Frontal cortex (tissue), 3 donors: ENCODE measurements at regions not wholly inside any gene's neighbourhood (a gene's known extent, or its start where the extent isn't known, plus 50 kb on each side); places are given as distances from the start of the nearest gene placed in this dataset.

Experiments
- DNase-seq, 2 donors: peaks; one replicate each; pipeline ENCODE4 v3.0.0; 2012; ENCODE audit warnings: low spot score in 2 of 2
- FAIRE-seq: peaks from 2 replicates; lab custom pipeline; 2012; peaks lifted over from hg19 to GRCh38; lab: Jason Lieb, UNC
- donor health status: control.
- donor health status: control.
- donor health status: control.

DNA sequence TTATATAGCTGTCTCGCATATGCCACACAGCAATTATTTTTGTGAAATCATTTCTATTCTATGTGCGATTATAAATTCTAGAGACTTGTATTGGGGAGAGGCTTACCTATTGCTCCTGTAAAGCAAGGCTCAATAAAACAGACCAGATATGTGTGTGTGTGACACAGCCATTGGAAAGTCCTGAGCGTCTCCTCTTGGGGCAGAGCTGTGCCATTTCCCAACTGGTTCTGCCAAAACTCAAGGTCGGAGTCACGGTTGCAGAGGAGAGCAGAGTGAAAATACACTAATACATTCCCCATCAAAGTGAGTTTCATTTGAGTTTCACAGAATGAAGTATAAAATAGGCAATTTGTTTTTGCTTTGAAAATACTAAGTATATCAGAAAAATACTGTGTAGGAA, 567.4 kb upstream of the FZD8 start:
- no peak for DNase-seq
- FAIRE-seq: no peak

DNA sequence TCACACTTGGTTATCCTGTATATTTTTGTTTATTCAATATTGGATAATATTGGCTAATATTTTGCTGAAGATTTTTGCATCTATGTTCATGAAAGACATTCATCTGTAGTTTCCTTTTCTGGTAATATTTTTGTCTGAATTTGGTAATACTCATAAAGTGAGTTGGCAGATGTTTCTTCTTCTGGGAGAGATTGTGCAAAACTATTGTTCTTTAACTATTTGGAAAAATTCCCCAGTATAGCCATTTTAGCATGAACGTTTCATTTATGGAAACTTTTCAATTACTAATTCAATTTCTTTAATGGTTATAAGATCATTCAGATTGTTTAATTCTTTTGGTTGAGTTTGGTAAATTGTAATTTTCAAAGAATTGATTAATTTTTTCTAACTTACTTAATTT, 560.8 kb upstream of the FZD8 start:
- no peak for DNase-seq
- no peak for FAIRE-seq

- DNase-seq (no peak), FAIRE-seq (no peak)
These were observed 558.5 kb upstream of the FZD8 start for GRCh38 chr10:36200577-36200976.

GRCh38 chr10:36198322-36198721, 556.2 kb upstream of the FZD8 start:
- no peak for DNase-seq
- FAIRE-seq: no peak

DNA sequence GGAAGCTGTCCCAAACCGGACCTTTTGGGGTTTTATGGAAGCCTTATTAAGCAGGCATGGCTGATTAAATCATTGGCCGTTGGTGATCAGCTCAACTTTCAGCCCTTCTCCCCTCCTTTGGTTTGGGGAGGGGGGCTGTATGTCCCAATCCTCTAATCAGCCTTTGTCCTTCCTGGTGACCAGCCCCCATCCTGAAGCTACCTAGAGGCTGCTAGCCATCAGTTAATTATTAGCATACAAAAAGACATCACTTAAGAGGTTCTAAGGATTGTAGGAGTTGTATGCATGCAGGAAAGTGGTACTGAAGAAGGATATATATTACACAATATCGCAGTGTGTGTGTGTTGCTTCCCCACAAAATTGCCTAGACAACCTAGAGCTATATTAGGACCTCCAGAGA, 553.3 kb upstream of the FZD8 start:
- FAIRE-seq (no peak), DNase-seq (no peak)

DNA sequence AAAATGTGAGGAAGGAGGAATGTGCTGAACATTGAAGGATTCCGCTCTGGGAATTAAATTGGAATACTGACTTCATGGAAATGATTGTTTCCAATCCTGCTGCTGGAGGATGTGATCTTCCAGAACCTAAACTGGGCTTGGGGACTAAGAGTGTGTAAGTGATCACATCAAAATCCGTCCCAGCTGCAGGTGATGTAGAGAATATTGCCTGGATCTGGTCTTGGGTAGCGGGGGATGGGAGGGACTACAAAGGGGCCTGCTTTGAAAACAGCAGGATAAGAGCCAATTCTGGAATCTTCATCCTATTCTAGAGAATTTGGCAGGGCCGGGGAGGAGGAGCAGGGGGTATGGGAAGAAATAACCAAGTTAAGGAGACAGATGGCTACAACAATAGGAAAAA, 552.2 kb upstream of the FZD8 start:
- no peak for DNase-seq
- no peak for FAIRE-seq

- peak; percentile 24 for FAIRE-seq
- DNase-seq: no peak
These were observed 548.9 kb upstream of the FZD8 start for GRCh38 chr10:36191009-36191408.

GRCh38 chr10:36188461-36188860, 546.4 kb upstream of the FZD8 start:
- no peak for DNase-seq
- no peak for FAIRE-seq

- no peak for FAIRE-seq
- DNase-seq: no peak
These were observed 546.0 kb upstream of the FZD8 start for GRCh38 chr10:36188080-36188453.

GRCh38 chr10:36187380-36188079, 545.4 kb upstream of the FZD8 start:
- no peak for FAIRE-seq

GRCh38 chr10:36185097-36185496, 543.0 kb upstream of the FZD8 start:
- DNase-seq: no peak
- no peak for FAIRE-seq

More at GRCh38 chr10:36187380-36188079, 545.4 kb upstream of the FZD8 start:
- DNase-seq: no peak

DNA sequence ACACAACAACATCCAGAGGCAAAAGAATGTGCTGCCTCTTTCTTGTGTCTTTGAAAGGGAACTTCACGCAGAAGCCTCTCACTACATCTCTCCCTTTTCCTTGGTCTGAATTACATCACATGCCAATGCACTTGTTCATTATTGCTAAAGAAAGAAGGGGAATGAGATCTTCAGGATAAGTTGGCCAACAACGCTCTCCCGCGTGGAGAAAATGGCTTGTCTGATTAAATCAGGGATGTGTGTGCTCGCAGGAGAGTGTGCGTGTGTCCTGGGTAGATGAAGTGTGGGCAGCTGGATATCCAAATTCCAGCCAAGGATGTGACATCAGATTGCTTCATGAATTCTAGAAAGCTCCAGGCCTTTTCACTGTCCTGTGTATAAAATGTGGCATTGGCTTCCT, 541.6 kb upstream of the FZD8 start:
- FAIRE-seq: no peak

DNA sequence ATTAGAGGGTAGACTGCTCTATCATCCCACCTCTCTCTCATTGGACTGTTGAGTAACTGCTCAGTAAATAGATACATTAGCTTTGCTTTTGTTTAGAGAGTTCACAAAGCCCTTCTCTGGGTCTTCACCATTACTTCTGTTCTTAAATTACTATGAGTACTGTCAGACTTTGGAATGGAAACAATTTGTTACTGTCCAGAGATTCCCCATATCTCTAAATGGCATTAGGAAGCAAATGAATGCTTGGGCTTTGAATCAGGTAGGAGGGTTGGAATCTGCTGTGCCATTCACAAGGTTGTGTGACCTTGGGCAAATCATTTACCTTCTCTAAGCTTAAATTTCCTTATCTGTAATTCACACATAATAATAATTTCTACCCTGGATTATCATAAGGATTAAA, 541.0 kb upstream of the FZD8 start:
- no peak for DNase-seq
- FAIRE-seq: no peak

More for the DNA sequence above, 541.6 kb upstream of the FZD8 start:
- DNase-seq: no peak

GRCh38 chr10:36182606-36183005, 540.5 kb upstream of the FZD8 start:
- DNase-seq: no peak
- no peak for FAIRE-seq

DNA sequence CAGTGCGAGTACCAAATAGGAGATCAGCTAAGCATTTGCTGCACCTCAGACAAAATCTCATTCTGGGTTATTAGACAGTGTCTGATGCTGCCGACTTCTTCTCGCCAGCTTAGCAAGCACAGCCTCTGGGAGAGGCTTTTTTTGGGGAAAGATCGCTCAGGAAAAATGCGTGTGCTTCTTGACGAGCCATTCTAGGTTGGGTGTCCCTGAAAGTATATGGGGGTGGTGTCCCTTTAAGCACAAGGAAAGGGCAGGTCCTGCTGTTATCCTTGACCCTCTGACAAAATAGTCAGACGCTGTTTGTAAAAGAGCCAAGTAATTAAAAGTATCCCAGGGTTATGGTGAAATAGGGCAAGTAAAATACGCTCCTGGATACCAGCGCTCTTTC, 540.1 kb upstream of the FZD8 start:
- FAIRE-seq (no peak), DNase-seq (no peak)

DNA sequence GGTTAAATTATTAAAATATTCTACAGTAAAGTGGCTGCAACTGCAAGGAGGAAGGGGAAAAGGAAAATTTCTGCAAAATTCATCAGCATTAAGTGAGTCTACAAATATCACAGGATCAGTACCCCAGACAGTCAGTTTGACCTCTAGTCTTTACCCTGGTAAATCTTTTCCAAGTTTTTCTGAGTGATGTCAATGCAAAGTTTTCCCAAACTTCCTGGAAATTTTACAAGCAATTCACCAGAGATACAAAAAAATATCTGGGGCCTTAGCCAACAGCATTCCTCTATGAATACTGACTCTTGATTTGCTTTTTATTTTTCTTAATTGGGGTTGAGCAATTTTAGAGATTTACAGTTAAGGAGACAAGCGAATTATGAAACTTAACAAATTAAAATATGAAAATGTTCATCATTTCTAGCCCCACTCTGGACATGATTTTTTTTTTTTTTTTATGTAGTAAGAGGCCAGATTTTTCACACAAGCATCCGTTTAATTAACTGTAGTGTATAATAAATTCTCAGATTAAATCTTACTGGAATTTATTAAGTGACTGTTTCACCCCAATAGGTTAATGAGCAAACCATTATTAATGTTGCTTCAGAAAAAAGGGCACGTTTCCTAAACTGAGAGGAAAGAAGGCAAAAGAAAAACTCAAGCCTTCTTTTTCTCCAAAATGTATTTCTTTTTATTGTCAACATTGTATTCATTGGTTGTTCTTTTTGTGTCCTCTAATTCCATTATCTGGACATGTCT, 539.5 kb upstream of the FZD8 start:
- FAIRE-seq: no peak
- DNase-seq: no peak

- FAIRE-seq (no peak), DNase-seq (no peak)
These were observed 536.5 kb upstream of the FZD8 start for GRCh38 chr10:36178616-36179015.

- FAIRE-seq: no peak
- no peak for DNase-seq
These were observed 535.0 kb upstream of the FZD8 start for GRCh38 chr10:36177071-36177470.

DNA sequence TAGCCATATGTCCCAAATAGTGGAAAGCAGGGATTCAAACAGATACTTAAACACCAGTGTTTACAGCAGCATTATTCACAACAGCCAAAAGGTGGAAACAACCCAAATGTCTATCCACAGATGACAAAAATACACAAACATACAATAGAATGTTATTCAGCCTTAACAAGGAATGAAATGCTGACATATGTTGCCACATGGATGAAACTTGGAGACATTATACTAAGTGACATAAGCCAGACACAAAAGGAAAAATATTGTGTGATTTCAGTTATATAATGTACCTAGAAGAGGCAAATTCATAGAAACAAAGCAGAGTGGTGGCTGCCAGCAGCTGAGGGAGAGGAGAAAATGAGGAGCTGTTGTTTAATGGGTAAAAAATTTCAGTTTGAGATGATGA, 533.9 kb upstream of the FZD8 start:
- no peak for FAIRE-seq
- no peak for DNase-seq

DNA sequence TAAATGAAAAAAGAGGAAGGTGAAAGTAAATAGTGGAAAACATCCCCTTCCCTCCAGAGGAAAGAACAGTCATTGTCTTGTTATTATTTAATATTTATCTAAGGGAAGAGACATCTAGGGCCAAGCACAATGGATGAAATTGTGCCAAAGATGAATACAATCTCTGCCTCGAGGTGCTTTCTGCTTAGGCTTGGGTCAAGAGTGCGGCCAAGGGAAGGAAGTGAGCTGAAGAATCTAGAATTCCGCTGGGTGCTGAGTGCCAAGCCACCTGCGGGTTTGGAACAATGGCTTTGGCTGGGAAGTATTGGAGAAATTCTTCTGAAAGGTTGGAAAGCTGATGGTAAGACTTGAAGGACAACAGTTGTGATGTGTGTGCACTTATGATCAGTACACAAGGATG, 531.3 kb upstream of the FZD8 start:
- no peak for DNase-seq
- FAIRE-seq: no peak

- FAIRE-seq: no peak
- no peak for DNase-seq
These were observed 530.2 kb upstream of the FZD8 start for GRCh38 chr10:36171953-36172940.
